Epithelial cell of esophagus (primary cell): ENCODE measurements at regions not wholly inside any gene's neighbourhood (a gene's known extent, or its start where the extent isn't known, plus 50 kb on each side); places are given as distances from the start of the nearest gene placed in this dataset.

Experiments
- DNase-seq: peaks from one replicate; pipeline ENCODE4 v3.0.0; 2010; ENCODE audit warnings: low read depth
- H3K4me3 ChIP-seq: 2 replicates; pipeline ENCODE4 v1.5.1; 2011; ENCODE audit warnings: mild to moderate bottlenecking, low read length, control low read depth
- TF ChIP-seq, protein P1 (sequence below): IDR thresholded peaks from 2 replicates; pipeline ENCODE4 v1.5.1; 2011; ENCODE audit warnings: low read depth, mild to moderate bottlenecking, low read length, control low read depth, inconsistent platforms; ENCODE audit not compliant: insufficient read depth; ENCODE audit errors: missing control alignments

DNA sequence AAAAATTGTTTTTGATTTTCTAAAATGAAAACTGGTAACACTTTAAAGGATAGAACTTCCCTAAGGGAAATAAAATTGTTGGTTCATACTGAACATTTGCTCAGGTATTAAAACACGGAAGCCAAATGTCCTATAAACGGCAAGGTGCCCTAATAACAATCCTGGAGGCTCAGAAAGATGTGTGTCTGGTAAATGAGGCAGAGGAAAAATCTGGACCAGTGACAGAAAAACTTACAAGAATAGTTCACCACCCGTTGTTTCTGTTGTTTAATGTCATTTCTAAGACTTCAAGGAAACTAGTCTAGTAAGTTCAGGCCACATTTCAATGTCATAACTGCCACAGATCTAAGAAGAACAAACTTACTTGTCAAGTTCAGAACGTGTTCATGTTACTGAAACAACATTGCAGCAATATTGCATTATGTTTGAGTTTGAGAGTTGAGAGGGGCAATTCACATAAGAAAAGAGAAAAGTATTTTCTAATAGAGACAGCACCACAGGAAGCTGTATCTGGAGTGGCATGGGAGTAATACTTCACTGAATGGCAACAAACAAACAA, 476.6 kb downstream of the GRXCR1 start:
- peak; percentile 8 for DNase-seq
- TF ChIP-seq, protein P1, sequence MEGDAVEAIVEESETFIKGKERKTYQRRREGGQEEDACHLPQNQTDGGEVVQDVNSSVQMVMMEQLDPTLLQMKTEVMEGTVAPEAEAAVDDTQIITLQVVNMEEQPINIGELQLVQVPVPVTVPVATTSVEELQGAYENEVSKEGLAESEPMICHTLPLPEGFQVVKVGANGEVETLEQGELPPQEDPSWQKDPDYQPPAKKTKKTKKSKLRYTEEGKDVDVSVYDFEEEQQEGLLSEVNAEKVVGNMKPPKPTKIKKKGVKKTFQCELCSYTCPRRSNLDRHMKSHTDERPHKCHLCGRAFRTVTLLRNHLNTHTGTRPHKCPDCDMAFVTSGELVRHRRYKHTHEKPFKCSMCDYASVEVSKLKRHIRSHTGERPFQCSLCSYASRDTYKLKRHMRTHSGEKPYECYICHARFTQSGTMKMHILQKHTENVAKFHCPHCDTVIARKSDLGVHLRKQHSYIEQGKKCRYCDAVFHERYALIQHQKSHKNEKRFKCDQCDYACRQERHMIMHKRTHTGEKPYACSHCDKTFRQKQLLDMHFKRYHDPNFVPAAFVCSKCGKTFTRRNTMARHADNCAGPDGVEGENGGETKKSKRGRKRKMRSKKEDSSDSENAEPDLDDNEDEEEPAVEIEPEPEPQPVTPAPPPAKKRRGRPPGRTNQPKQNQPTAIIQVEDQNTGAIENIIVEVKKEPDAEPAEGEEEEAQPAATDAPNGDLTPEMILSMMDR: no peak
- no peak overlapping the region for H3K4me3 ChIP-seq

DNA sequence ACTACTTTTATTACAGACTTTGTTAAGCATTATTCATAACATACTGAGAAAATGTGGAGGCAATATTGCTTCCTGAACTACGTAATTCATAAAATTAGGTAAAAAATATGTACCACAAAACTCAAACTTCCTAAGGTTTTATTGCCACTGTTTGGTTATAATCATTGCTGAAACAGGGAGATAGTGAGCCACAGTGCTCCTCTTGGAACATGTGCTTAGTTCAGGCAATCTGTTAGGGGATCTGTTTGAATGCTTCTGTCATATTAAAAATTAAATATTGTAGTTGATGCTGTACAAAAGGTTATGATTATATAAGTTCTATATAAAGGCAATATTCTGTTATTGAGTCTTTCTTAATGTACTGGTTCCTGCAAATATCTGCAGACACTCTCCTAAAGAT, 480.7 kb downstream of the GRXCR1 start:
- TF ChIP-seq, protein P1: no peak
- H3K4me3 ChIP-seq: no peak overlapping the region
- no peak for DNase-seq

DNA sequence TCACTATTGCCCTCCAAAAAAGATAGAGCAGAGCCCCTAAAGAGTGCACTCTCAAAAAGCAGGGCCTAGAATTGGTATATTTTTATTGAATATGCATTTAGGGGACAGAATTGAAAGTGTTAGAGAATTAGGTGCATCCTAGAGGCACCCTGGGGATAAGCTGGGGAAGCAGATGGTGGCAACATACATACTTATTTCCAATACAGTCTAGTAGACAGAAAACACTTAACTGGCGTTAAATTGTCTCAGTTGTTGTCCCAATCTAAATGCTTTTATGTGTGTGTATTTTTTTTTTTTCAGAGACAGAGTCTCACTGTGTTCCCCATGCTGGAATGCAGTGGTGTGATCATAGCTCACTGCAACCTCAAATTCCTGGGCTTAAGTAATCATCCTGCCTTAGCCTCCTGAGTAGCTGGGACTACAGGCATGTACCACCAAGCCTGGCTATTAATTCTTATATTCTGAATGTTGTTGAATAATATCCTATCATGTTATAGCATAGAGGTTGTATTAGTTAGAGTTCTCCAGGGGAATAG, 481.8 kb downstream of the GRXCR1 start:
- DNase-seq: no peak
- TF ChIP-seq, protein P1: no peak
- H3K4me3 ChIP-seq: no peak overlapping the region

DNA sequence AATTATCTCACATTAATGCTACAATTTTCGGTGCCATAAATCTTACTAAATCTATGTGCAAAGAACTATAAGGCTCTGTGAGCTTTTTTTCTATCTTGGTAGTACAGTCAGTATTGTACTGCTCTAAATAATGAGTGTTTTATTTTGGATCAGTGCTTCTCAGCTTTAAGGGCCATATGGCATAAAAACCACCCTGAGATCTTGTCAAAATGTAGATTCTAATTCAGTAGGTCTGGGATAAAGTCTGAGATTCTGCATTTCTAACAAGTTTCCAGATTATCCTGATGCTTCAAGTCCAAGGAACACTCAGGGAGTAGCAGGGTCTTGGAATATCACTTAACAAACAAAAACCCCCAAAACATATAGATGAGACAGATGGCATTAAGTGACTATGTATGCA, 486.5 kb downstream of the GRXCR1 start:
- DNase-seq: no peak
- no peak overlapping the region for H3K4me3 ChIP-seq
- TF ChIP-seq, protein P1: no peak

DNA sequence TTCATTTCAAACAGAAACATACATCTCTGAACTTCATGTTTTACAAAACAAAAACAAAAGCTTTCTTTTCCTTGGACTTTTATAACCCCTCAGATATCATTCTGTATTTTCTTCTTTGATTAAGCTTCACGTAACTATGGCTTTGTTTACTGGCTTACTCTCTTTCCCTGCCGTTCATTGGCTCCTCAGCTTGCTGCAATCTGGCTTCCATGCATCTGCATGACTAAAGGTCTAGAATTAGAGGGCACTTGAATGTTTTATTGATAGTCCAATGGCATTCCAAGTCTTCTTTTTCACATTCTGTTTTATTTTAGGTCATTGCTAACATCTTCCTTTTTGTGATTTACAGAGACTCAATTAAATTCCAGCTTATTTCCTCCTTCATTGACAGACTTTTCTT, 487.6 kb downstream of the GRXCR1 start:
- TF ChIP-seq, protein P1: no peak
- DNase-seq: no peak
- no peak overlapping the region for H3K4me3 ChIP-seq

DNA sequence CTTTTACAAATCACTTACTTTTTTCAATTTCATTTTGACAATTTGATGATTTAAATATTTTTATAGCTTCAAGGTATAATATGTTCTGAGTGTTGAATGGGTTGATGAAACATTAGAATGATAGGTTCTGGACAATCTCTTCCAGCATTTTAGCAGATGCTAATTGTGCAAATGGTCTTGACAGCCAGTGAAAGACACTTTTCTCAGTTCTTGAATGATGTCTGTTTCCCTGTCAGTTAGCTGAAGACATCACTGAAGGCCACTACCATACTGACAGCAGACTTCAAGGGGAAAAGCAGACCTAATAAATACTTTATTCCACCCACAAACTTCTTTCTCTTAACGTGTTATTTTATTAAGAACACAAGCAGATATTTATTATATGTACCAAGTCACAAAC, 498.6 kb downstream of the GRXCR1 start:
- H3K4me3 ChIP-seq: no peak overlapping the region
- TF ChIP-seq, protein P1: no peak
- DNase-seq: no peak

DNA sequence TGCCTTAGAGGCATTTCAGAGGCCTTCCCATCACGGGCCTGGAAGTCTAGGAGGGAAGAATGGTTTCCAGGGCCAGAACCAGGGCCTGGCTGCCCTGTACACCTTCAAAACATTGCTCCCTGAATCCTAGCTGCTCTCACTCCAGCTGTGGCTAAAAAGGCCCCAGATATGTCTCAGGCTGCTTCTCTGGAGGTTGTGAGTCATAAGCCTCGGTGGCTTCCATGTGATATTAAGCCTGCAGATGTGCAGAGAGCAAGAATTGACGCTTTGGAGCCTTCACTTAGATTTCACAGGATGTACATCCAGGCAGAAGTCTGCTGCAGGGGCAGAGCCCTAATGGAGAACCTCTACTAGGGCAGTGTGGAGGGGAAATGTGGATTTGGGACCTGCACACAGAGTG, 502.5 kb downstream of the GRXCR1 start:
- TF ChIP-seq, protein P1: no peak
- peak; percentile 8 for DNase-seq
- H3K4me3 ChIP-seq: no peak overlapping the region
